Inflammatory macrophage treated with lipopolysaccharide for 4 hours (primary cell): ENCODE measurements at regions not wholly inside any gene's neighbourhood (a gene's known extent, or its start where the extent isn't known, plus 50 kb on each side); places are given as distances from the start of the nearest gene placed in this dataset.

Experiments used
- DNase-seq: peaks from one replicate; pipeline ENCODE4 v3.0.0-alpha.2; 2020

GRCh38 chr13:76654263-76654662, 231.9 kb downstream of the KCTD12 start:
- no peak for DNase-seq

- peak; percentile 51 for DNase-seq
Observed at GRCh38 chr13:76651286-76651685, 234.9 kb downstream of the KCTD12 start.

- no peak for DNase-seq
Observed at GRCh38 chr13:76647550-76647949, 238.7 kb downstream of the KCTD12 start.

GRCh38 chr13:76646946-76647345, 239.3 kb downstream of the KCTD12 start:
- no peak for DNase-seq

GRCh38 chr13:76645632-76646031, 240.6 kb downstream of the KCTD12 start:
- no peak for DNase-seq

GRCh38 chr13:76644906-76645305, 241.3 kb downstream of the KCTD12 start:
- no peak for DNase-seq

GRCh38 chr13:76643596-76643995, 242.6 kb downstream of the KCTD12 start:
- no peak for DNase-seq

- DNase-seq = no peak
Observed at GRCh38 chr13:76641056-76641455, 245.1 kb downstream of the KCTD12 start.

- DNase-seq = no peak
Observed at GRCh38 chr13:76638882-76639281, 247.3 kb downstream of the KCTD12 start.

- no peak for DNase-seq
Observed at GRCh38 chr13:76638181-76638580, 248.0 kb downstream of the KCTD12 start.

- no peak for DNase-seq
Observed at GRCh38 chr13:76637641-76638141, 248.5 kb downstream of the KCTD12 start.

- no peak for DNase-seq
Observed at GRCh38 chr13:76636829-76637228, 249.4 kb downstream of the KCTD12 start.

GRCh38 chr13:76635232-76636230, 250.7 kb downstream of the KCTD12 start:
- DNase-seq = no peak

GRCh38 chr13:76634431-76635191, 251.6 kb downstream of the KCTD12 start:
- DNase-seq = no peak

GRCh38 chr13:76632401-76633044, 253.7 kb downstream of the KCTD12 start:
- DNase-seq = no peak

- DNase-seq = no peak
Observed at GRCh38 chr13:76630629-76631230, 255.5 kb downstream of the KCTD12 start.

- DNase-seq = no peak
Observed at GRCh38 chr13:76622315-76623040, 263.7 kb downstream of the KCTD12 start.

- no peak for DNase-seq
Observed at GRCh38 chr13:76621705-76622104, 264.5 kb downstream of the KCTD12 start.

- no peak for DNase-seq
Observed at GRCh38 chr13:76620036-76620435, 266.2 kb downstream of the KCTD12 start.

GRCh38 chr13:76619631-76620030, 266.6 kb downstream of the KCTD12 start:
- DNase-seq = no peak

GRCh38 chr13:76610819-76611415, 275.3 kb downstream of the KCTD12 start:
- DNase-seq = no peak

GRCh38 chr13:76609643-76610042, 276.6 kb downstream of the KCTD12 start:
- no peak for DNase-seq
